Liver (tissue), 2 donors: ENCODE measurements at regions not wholly inside any gene's neighbourhood (a gene's known extent, or its start where the extent isn't known, plus 50 kb on each side); places are given as distances from the start of the nearest gene placed in this dataset.

Experiments used
- TF ChIP-seq, protein P1 (sequence below): fragments of 150-350 bp; IDR thresholded peaks from 2 replicates; pipeline ENCODE4 v1.5.1; 2017; ENCODE audit warnings: improper control_type of control experiment, low read depth, low read length; ENCODE audit not compliant: missing input control
- TF ChIP-seq, protein P2 (sequence below): IDR thresholded peaks from 2 replicates; pipeline ENCODE4 v1.6.1; 2016; ENCODE audit warnings: antibody characterized with exemption, mild to moderate bottlenecking
- donor health status: healthy.

DNA sequence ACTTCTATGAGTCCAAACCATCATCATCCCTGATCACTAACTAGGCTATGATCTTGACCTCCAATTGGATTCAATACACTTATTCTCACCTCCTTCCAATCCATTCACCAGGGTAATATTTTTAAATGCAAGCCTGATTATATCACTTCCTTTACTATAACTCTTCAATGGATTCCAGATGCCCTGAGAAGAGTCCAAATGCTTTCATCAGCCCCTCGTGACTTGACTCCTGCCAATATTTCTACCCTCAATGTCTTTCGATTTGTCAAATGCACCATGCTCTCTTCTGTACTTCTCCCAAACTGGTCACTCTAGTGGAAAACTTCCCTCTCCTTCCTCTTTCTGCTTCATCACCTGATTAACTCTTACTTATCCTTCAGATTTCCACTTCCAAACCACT, 70.8 kb downstream of the CD164 start:
- TF ChIP-seq, protein P1, sequence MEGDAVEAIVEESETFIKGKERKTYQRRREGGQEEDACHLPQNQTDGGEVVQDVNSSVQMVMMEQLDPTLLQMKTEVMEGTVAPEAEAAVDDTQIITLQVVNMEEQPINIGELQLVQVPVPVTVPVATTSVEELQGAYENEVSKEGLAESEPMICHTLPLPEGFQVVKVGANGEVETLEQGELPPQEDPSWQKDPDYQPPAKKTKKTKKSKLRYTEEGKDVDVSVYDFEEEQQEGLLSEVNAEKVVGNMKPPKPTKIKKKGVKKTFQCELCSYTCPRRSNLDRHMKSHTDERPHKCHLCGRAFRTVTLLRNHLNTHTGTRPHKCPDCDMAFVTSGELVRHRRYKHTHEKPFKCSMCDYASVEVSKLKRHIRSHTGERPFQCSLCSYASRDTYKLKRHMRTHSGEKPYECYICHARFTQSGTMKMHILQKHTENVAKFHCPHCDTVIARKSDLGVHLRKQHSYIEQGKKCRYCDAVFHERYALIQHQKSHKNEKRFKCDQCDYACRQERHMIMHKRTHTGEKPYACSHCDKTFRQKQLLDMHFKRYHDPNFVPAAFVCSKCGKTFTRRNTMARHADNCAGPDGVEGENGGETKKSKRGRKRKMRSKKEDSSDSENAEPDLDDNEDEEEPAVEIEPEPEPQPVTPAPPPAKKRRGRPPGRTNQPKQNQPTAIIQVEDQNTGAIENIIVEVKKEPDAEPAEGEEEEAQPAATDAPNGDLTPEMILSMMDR, result no peak
- TF ChIP-seq, protein P2, sequence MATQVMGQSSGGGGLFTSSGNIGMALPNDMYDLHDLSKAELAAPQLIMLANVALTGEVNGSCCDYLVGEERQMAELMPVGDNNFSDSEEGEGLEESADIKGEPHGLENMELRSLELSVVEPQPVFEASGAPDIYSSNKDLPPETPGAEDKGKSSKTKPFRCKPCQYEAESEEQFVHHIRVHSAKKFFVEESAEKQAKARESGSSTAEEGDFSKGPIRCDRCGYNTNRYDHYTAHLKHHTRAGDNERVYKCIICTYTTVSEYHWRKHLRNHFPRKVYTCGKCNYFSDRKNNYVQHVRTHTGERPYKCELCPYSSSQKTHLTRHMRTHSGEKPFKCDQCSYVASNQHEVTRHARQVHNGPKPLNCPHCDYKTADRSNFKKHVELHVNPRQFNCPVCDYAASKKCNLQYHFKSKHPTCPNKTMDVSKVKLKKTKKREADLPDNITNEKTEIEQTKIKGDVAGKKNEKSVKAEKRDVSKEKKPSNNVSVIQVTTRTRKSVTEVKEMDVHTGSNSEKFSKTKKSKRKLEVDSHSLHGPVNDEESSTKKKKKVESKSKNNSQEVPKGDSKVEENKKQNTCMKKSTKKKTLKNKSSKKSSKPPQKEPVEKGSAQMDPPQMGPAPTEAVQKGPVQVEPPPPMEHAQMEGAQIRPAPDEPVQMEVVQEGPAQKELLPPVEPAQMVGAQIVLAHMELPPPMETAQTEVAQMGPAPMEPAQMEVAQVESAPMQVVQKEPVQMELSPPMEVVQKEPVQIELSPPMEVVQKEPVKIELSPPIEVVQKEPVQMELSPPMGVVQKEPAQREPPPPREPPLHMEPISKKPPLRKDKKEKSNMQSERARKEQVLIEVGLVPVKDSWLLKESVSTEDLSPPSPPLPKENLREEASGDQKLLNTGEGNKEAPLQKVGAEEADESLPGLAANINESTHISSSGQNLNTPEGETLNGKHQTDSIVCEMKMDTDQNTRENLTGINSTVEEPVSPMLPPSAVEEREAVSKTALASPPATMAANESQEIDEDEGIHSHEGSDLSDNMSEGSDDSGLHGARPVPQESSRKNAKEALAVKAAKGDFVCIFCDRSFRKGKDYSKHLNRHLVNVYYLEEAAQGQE, result no peak
